ENCODE measurements at regions not wholly inside any gene's neighbourhood (a gene's known extent, or its start where the extent isn't known, plus 50 kb on each side); places are given as distances from the start of the nearest gene placed in this dataset.

DNA sequence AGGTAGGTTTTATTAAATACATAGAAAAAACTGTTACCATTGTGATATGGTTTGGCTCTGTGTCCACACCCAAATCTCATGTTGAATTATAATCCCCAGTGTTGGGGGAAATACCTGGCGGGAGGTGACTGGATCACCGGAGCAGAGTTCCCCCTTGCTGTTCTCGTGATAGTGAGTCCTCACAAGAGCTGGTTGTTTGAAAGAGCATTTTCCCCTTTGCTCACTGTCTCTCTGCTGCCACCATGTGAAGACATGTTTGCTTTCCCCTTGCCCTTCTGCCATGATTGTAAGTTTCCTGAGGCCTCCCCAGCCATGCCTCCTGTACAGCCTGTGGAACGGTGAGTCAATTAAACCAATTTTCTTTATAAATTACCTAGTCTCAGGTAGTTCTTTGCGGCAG, 352.7 kb upstream of the SLC39A10 start:
- TF ChIP-seq POLR2A (IDR thresholded peaks at IDR 0.05), result no peak
- no peak for TF ChIP-seq CTCF (IDR thresholded peaks at IDR 0.05)
- no peak for TF ChIP-seq POLR2AphosphoS5 (IDR thresholded peaks at IDR 0.05)
- no peak for TF ChIP-seq EP300 (IDR thresholded peaks at IDR 0.05)

Data from sigmoid colon (tissue), 4 donors.